ENCODE measurements at regions not wholly inside any gene's neighbourhood (a gene's known extent, or its start where the extent isn't known, plus 50 kb on each side); places are given as distances from the start of the nearest gene placed in this dataset.
"Not testable (repeated sequence)": the region's sequence is repeated elsewhere in the genome, so short reads cannot be mapped to it uniquely, and the experiment has no call there.

GRCh38 chr5:42989190-42989589 is 50.9 kb downstream of the ANXA2R start:
- DNase-seq: no peak

- DNase-seq: no peak
Observed at GRCh38 chr5:42988568-42988967, 51.6 kb downstream of the ANXA2R start.

GRCh38 chr5:42985129-42986037 is 54.7 kb downstream of the ANXA2R start:
- DNase-seq: peak; percentile 84

GRCh38 chr5:42984307-42984706 is 55.8 kb downstream of the ANXA2R start:
- DNase-seq: peak; percentile 47

GRCh38 chr5:42982107-42982622 is 58.0 kb downstream of the ANXA2R start:
- no peak for DNase-seq

GRCh38 chr5:42981417-42982106 is 58.6 kb downstream of the ANXA2R start:
- DNase-seq: not testable (repeated sequence)

- DNase-seq: not testable (repeated sequence)
Observed at GRCh38 chr5:42981015-42981414, 59.1 kb downstream of the ANXA2R start.

- not testable (repeated sequence) for DNase-seq
Observed at GRCh38 chr5:42980391-42980790, 59.7 kb downstream of the ANXA2R start.

GRCh38 chr5:42979242-42979641 is 60.9 kb downstream of the ANXA2R start:
- DNase-seq: not testable (repeated sequence)

- DNase-seq: no peak
Observed at GRCh38 chr5:42974536-42974935, 65.6 kb downstream of the ANXA2R start.

GRCh38 chr5:42970636-42971559 is 69.2 kb downstream of the ANXA2R start:
- DNase-seq: no peak

GRCh38 chr5:42965934-42966333 is 74.2 kb downstream of the ANXA2R start:
- DNase-seq: no peak

- no peak for DNase-seq
Observed at GRCh38 chr5:42963412-42963811, 76.7 kb downstream of the ANXA2R start.

- no peak for DNase-seq
Observed at GRCh38 chr5:42962124-42962523, 78.0 kb downstream of the ANXA2R start.

- DNase-seq: no peak
Observed at GRCh38 chr5:42960506-42960905, 79.6 kb downstream of the ANXA2R start.

- DNase-seq: no peak
Observed at GRCh38 chr5:42956551-42956950, 83.6 kb downstream of the ANXA2R start.

GRCh38 chr5:42953041-42953440 is 87.1 kb downstream of the ANXA2R start:
- DNase-seq: no peak

GRCh38 chr5:42952578-42952974 is 87.5 kb downstream of the ANXA2R start:
- DNase-seq: no peak

- no peak for DNase-seq
Observed at GRCh38 chr5:42951293-42951840, 88.8 kb downstream of the ANXA2R start.

- peak; percentile 100 for DNase-seq
Observed at GRCh38 chr5:42950456-42951292, 89.4 kb downstream of the ANXA2R start.

GRCh38 chr5:42950116-42950455 is 90.0 kb downstream of the ANXA2R start:
- DNase-seq: no peak

Measured in HCEC 1CT (cell line).